ENCODE measurements at regions not wholly inside any gene's neighbourhood (a gene's known extent, or its start where the extent isn't known, plus 50 kb on each side); places are given as distances from the start of the nearest gene placed in this dataset.

- DNase-seq (ENCODE audit: low read depth in 1 of 2, low spot score in 1 of 2) (no peak), FAIRE-seq (no peak), ATAC-seq (no peak)
- ChIA-PET POLR2A (no interaction called here), CTCF (no interaction called here)
- H3K27ac ChIP-seq = no peak overlapping the region
- no peak overlapping the region for H3K4me2 ChIP-seq
- TF ChIP-seq CHD4 (IDR thresholded peaks at IDR 0.05; ENCODE audit: borderline replicate concordance) = no peak
- no peak for TF ChIP-seq CHD2 (IDR thresholded peaks at IDR 0.05; ENCODE audit: low read length, partially characterized antibody)
- no peak for TF ChIP-seq BCL3 (IDR thresholded peaks at IDR 0.05)
- no peak for TF ChIP-seq JUNB (IDR thresholded peaks at IDR 0.05)
- TF ChIP-seq RNF2 (IDR thresholded peaks at IDR 0.05; ENCODE audit: borderline replicate concordance, low read depth) = no peak
- no peak for TF ChIP-seq HOXA7 (CRISPR knock-in tag; IDR thresholded peaks at IDR 0.05)
- H3K9me3 ChIP-seq = no peaks in the 10 kb centered on the region
- H3K4me3 ChIP-seq = no peak overlapping the region
- WGBS (ENCODE audit: missing lambda C conversion rate) = 44% methylated on average over 1 of the region's 1 CpG
- H3K4me1 ChIP-seq = no peaks in the 10 kb centered on the region
These were observed 746.0 kb upstream of the CELF2 start for GRCh38 chr10:10271639-10272192.

GRCh38 chr10:10273661-10274060 is 744.0 kb upstream of the CELF2 start:
- ChIA-PET POLR2A (no interaction called here), CTCF (no interaction called here)
- WGBS (ENCODE audit: missing lambda C conversion rate) = under 1% methylated on average over 3 of the region's 3 CpGs
- no peak overlapping the region for H3K27ac ChIP-seq
- TF ChIP-seq EHMT2 (IDR thresholded peaks at IDR 0.05; ENCODE audit: low read depth) (no peak), HOXB5 (CRISPR knock-in tag; IDR thresholded peaks at IDR 0.05) (no peak), BCL3 (IDR thresholded peaks at IDR 0.05) (no peak), SMC3 (IDR thresholded peaks at IDR 0.05) (no peak), MAFK (IDR thresholded peaks at IDR 0.05; ENCODE audit: partially characterized antibody) (no peak), BHLHE40 (IDR thresholded peaks at IDR 0.05; ENCODE audit: low read depth, low read length) (no peak), SREBF2 (IDR thresholded peaks at IDR 0.05) (no peak), CHD2 (IDR thresholded peaks at IDR 0.05; ENCODE audit: low read length, partially characterized antibody) (no peak), ZC3H11A (IDR thresholded peaks at IDR 0.05) (no peak), MAX (IDR thresholded peaks at IDR 0.05) (no peak), CBX2 (IDR thresholded peaks at IDR 0.05; ENCODE audit: borderline replicate concordance, low read depth) (no peak), ZNF302 (CRISPR knock-in tag; IDR thresholded peaks at IDR 0.05) (no peak), PBX3 (IDR thresholded peaks at IDR 0.05) (no peak), ATOH8 (CRISPR knock-in tag; IDR thresholded peaks at IDR 0.05; ENCODE audit: low read depth) (no peak), EP300 (IDR thresholded peaks at IDR 0.05) (no peak), USF2 (IDR thresholded peaks at IDR 0.05) (no peak), MYC (IDR thresholded peaks at IDR 0.05; ENCODE audit: borderline replicate concordance, low read length) (no peak)
- no peak for DNase-seq (ENCODE audit: low read depth in 1 of 2, low spot score in 1 of 2)
- H3K4me2 ChIP-seq = no peak overlapping the region
- no peaks in the 10 kb centered on the region; the same call in 2 of the 3 replicates for H3K9me3 ChIP-seq
- H3K4me1 ChIP-seq = no peaks in the 10 kb centered on the region
- no peak for FAIRE-seq
- ATAC-seq = no peak
- no peak overlapping the region for H3K4me3 ChIP-seq
